ENCODE measurements at regions not wholly inside any gene's neighbourhood (a gene's known extent, or its start where the extent isn't known, plus 50 kb on each side); places are given as distances from the start of the nearest gene placed in this dataset.
A peak's percentile ranks its signal among the peaks of the same experiment; 100 is the strongest.

GRCh38 chr2:33673937-33674336, 74.8 kb upstream of the FAM98A start:
- Mint-ChIP-seq H3K9me3 (ENCODE audit: low read depth) (no peaks in the 10 kb centered on the region), H3K4me3 (ENCODE audit: unreplicated experiment) (no peak overlapping the region), H3K36me3 (ENCODE audit: low read depth) (no peaks in the 10 kb centered on the region), H3K4me1 (ENCODE audit: low read depth) (peaks cover 2% of the 10 kb centered on the region), H3K27ac (ENCODE audit: unreplicated experiment) (no peak overlapping the region), H3K27me3 (ENCODE audit: low read depth) (peaks cover 12% of the 10 kb centered on the region)
- TF ChIP-seq CTCF (IDR thresholded peaks at IDR 0.05) = peak; percentile 83
- no peak for DNase-seq (ENCODE audit: low spot score)

GRCh38 chr2:33672896-33673295, 73.8 kb upstream of the FAM98A start:
- no peak for DNase-seq (ENCODE audit: low spot score)
- H3K27ac Mint-ChIP-seq (ENCODE audit: unreplicated experiment) = no peak overlapping the region
- H3K4me1 Mint-ChIP-seq (ENCODE audit: low read depth) = peaks cover 2% of the 10 kb centered on the region
- no peaks in the 10 kb centered on the region for H3K36me3 Mint-ChIP-seq (ENCODE audit: low read depth)
- no peaks in the 10 kb centered on the region for H3K9me3 Mint-ChIP-seq (ENCODE audit: low read depth)
- peaks cover 5% of the 10 kb centered on the region for H3K27me3 Mint-ChIP-seq (ENCODE audit: low read depth)
- no peak overlapping the region for H3K4me3 Mint-ChIP-seq (ENCODE audit: unreplicated experiment)
- no peak for TF ChIP-seq CTCF (IDR thresholded peaks at IDR 0.05)

- no peak overlapping the region for H3K27ac Mint-ChIP-seq (ENCODE audit: unreplicated experiment)
- peaks cover 2% of the 10 kb centered on the region for H3K4me1 Mint-ChIP-seq (ENCODE audit: low read depth)
- no peak overlapping the region for H3K4me3 Mint-ChIP-seq (ENCODE audit: unreplicated experiment)
- peaks cover 3% of the 10 kb centered on the region for H3K27me3 Mint-ChIP-seq (ENCODE audit: low read depth)
- no peak for TF ChIP-seq CTCF (IDR thresholded peaks at IDR 0.05)
- H3K9me3 Mint-ChIP-seq (ENCODE audit: low read depth) = no peaks in the 10 kb centered on the region
- no peak for DNase-seq (ENCODE audit: low spot score)
- H3K36me3 Mint-ChIP-seq (ENCODE audit: low read depth) = no peaks in the 10 kb centered on the region
Observed at GRCh38 chr2:33672389-33672788, 73.3 kb upstream of the FAM98A start.

DNA sequence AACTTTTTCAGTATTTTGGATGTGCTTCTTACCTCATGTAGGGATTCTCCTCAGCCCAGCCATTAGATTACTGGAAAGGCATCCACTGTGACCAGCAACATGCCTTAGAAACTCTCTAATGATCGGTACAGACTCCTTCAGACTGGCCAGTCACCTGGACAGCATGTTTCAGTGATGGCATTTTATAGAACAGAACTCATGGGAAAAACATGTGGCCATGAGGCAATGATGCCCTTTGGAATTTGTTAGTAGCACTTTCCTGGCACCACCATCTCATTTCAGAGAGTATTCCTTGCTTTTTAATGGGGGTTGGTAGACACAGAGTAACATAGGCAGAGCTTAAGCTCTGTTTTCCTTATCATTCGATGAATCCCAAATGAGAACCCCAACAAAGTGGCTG, 72.1 kb upstream of the FAM98A start:
- H3K4me1 Mint-ChIP-seq (ENCODE audit: low read depth) = peaks cover 2% of the 10 kb centered on the region
- no peaks in the 10 kb centered on the region for H3K36me3 Mint-ChIP-seq (ENCODE audit: low read depth)
- H3K27ac Mint-ChIP-seq (ENCODE audit: unreplicated experiment) = no peak overlapping the region
- no peak overlapping the region for H3K4me3 Mint-ChIP-seq (ENCODE audit: unreplicated experiment)
- DNase-seq (ENCODE audit: low spot score) = no peak
- H3K27me3 Mint-ChIP-seq (ENCODE audit: low read depth) = peaks cover 3% of the 10 kb centered on the region
- no peaks in the 10 kb centered on the region for H3K9me3 Mint-ChIP-seq (ENCODE audit: low read depth)
- no peak for TF ChIP-seq CTCF (IDR thresholded peaks at IDR 0.05)

GRCh38 chr2:33670392-33670937, 71.4 kb upstream of the FAM98A start:
- no peak overlapping the region for H3K27ac Mint-ChIP-seq (ENCODE audit: unreplicated experiment)
- no peaks in the 10 kb centered on the region for H3K36me3 Mint-ChIP-seq (ENCODE audit: low read depth)
- no peak overlapping the region for H3K4me3 Mint-ChIP-seq (ENCODE audit: unreplicated experiment)
- no peak for DNase-seq (ENCODE audit: low spot score)
- H3K27me3 Mint-ChIP-seq (ENCODE audit: low read depth) = peaks cover 3% of the 10 kb centered on the region
- peaks cover 2% of the 10 kb centered on the region for H3K4me1 Mint-ChIP-seq (ENCODE audit: low read depth)
- peak; percentile 22 for TF ChIP-seq CTCF (IDR thresholded peaks at IDR 0.05)
- H3K9me3 Mint-ChIP-seq (ENCODE audit: low read depth) = peaks cover 3% of the 10 kb centered on the region
